NCI-H2081 treated with DMSO at 0.1 percent for 48 hours (cell line): ENCODE measurements at regions not wholly inside any gene's neighbourhood (a gene's known extent, or its start where the extent isn't known, plus 50 kb on each side); places are given as distances from the start of the nearest gene placed in this dataset.

Experiments used
- DNase-seq: peaks from one replicate; lab custom pipeline; 2025; lab: John Stamatoyannopoulos, UW

GRCh38 chr6:120627612-120628011, 706.7 kb downstream of the TBC1D32 start:
- DNase-seq, result no peak

- DNase-seq, result no peak
These were observed 712.1 kb downstream of the TBC1D32 start for GRCh38 chr6:120622127-120622631.

GRCh38 chr6:120620900-120621299, 713.4 kb downstream of the TBC1D32 start:
- no peak for DNase-seq

- no peak for DNase-seq
These were observed 719.0 kb downstream of the TBC1D32 start for GRCh38 chr6:120615238-120615637.

- DNase-seq, result no peak
These were observed 719.6 kb downstream of the TBC1D32 start for GRCh38 chr6:120614723-120615122.

- no peak for DNase-seq
These were observed 725.5 kb downstream of the TBC1D32 start for GRCh38 chr6:120608826-120609225.

GRCh38 chr6:120606743-120607142, 727.5 kb downstream of the TBC1D32 start:
- no peak for DNase-seq

- no peak for DNase-seq
These were observed 729.8 kb downstream of the TBC1D32 start for GRCh38 chr6:120604510-120604909.

- DNase-seq, result no peak
These were observed 743.7 kb downstream of the TBC1D32 start for GRCh38 chr6:120590611-120591010.

- no peak for DNase-seq
These were observed 745.9 kb downstream of the TBC1D32 start for GRCh38 chr6:120588424-120588823.

GRCh38 chr6:120587381-120587780, 746.9 kb downstream of the TBC1D32 start:
- no peak for DNase-seq

GRCh38 chr6:120584111-120584760, 750.0 kb downstream of the TBC1D32 start:
- DNase-seq, result no peak

- DNase-seq, result no peak
These were observed 758.2 kb downstream of the TBC1D32 start for GRCh38 chr6:120576061-120576460.

GRCh38 chr6:120569714-120570113, 764.6 kb downstream of the TBC1D32 start:
- DNase-seq, result no peak

GRCh38 chr6:120564779-120565178, 769.5 kb downstream of the TBC1D32 start:
- DNase-seq, result no peak

GRCh38 chr6:120558294-120558693, 776.0 kb downstream of the TBC1D32 start:
- DNase-seq, result no peak

GRCh38 chr6:120557554-120557953, 776.7 kb downstream of the TBC1D32 start:
- no peak for DNase-seq

- no peak for DNase-seq
These were observed 777.8 kb downstream of the TBC1D32 start for GRCh38 chr6:120556491-120556890.

GRCh38 chr6:120553353-120553752, 780.9 kb downstream of the TBC1D32 start:
- no peak for DNase-seq

GRCh38 chr6:120545353-120545752, 788.9 kb downstream of the TBC1D32 start:
- no peak for DNase-seq

GRCh38 chr6:120534954-120535353, 799.3 kb downstream of the TBC1D32 start:
- no peak for DNase-seq

- no peak for DNase-seq
These were observed 807.7 kb downstream of the TBC1D32 start for GRCh38 chr6:120526576-120526975.

- DNase-seq, result no peak
These were observed 819.7 kb downstream of the TBC1D32 start for GRCh38 chr6:120514544-120514943.

GRCh38 chr6:120511712-120512111, 822.6 kb downstream of the TBC1D32 start:
- DNase-seq, result no peak
